ENCODE measurements at regions not wholly inside any gene's neighbourhood (a gene's known extent, or its start where the extent isn't known, plus 50 kb on each side); places are given as distances from the start of the nearest gene placed in this dataset.

DNA sequence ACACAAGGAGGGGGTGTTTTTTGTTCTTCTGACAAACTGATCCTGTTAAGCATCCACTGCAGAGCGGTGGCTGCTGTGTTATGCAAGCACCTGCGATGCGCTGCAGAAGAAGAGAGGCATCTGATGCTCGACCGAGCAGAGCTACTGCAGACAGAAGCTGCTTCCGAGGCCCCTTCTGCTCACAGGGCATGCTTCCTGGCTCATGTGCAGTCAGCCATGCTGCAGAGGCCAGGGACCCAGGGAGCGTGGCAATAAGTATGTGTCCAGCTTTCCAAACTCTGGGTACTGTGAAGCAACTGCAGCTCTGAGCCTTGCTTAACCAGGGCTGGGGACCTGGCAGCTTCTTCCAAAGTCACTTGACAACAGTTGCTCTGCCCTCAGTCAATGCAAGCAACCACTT is 448.6 kb upstream of the RBFOX1 start:
- FAIRE-seq (no peak), DNase-seq (ENCODE audit: extremely low spot score, insufficient read length, low read depth) (no peak)

DNA sequence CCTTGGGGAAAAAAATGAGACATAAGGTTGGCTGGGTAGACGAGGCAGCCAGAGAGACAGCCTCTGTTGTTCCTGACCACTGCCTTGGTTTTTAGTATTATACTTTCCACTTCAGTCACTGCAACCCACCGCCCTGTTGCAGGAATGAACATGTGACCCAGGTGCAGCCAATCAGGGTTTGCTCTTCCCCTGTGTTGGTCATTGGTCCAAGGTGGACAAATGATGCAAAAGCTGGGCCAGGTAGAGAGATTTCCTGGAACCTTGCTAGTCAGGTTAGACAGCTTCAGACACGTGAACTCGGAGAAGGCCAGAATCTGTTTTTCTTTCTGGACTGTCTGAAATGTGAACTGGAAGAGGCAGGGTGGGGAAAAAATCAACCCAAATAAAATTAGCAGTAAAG is 452.4 kb upstream of the RBFOX1 start:
- DNase-seq (ENCODE audit: extremely low spot score, insufficient read length, low read depth), result no peak

DNA sequence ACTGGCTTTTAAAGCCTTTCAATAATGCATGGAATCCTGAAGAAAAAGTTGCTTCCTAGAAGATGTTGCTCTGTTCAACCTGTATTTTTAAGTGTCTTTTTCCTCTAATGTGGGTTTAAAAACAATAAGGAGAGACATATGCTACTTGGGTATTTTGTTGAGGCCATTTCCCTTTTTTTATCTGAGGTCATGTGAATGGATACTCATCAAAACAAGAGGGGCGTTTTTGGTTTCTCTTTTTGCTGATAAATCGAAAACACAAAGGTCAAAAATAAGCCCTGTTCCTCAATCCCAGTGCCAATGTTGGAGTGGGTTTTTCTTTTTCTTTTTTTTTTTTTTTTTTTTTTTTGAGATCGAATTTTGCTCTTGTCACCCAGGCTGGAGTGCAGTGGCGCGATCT is 468.0 kb upstream of the RBFOX1 start:
- FAIRE-seq (no peak), DNase-seq (ENCODE audit: extremely low spot score, insufficient read length, low read depth) (no peak)

More for the DNA sequence above, 452.4 kb upstream of the RBFOX1 start:
- no peak for FAIRE-seq

DNA sequence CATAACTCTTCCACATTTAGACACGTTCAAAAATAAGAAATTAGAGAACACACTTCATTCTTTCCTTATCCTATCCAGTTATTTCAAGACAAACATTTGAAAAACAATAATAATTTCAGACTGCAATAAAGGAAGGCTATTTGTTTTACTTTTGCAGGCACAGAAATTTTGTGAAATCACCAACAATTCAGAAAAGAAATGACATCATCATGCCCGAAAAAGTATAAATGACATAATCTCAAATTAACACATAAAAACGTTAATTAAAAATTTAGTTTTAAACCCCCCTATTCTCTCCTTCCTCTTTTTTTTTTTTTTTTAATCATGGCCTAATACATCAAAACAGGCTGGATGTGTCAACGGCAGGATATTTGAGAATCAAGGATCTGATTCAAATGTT is 468.4 kb upstream of the RBFOX1 start:
- DNase-seq (ENCODE audit: extremely low spot score, insufficient read length, low read depth) (no peak), FAIRE-seq (no peak)

DNA sequence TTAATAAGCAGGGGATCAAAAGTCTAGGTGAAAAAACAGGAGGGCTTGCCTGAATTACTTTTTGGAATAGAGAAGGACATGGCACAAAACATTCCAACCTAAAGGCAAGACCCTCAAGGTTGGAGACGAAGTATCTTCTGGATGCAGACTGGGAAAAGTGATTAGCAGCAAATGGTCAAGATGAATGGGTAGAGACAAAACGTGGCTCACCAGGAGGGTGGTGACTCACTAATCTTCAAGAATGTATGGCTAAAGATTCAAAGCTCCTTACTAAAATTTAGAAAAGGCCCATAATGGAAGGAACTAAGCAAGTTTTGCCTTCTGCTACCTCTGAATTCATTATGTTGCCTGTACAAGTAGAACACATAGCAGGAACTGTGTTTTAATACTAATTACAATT is 469.5 kb upstream of the RBFOX1 start:
- FAIRE-seq (no peak), DNase-seq (ENCODE audit: extremely low spot score, insufficient read length, low read depth) (no peak)

DNA sequence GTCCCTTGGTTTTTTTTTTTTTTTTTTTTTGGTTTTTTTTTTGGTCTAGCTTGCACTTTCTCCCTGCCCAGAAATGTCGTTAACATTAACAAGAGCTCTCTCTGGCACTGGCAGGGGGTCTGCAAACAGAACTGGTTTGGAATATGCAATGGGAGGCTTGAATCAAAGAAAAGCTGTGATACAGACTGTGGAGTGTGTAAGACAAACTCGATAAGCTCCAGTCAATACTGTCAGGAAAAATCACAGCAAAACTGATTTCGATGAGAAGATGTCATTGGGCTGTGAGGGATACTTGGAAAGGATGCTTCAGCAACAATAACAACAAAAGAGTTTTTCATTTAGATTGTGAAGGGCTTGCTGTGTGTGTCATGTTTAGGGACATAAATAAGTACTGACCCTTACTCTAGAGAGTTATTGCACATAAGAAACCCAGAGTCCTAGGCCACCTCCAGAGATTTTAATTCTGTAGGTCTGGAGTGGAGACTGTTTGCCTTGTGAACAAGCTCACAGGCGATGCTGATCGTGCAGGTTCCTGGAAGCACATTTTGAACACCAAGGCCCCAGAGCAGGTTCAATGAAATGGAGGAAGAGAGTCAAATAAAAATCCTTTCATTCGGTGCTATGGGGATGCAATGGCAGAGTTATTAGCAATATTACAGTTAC is 470.7 kb upstream of the RBFOX1 start:
- DNase-seq (ENCODE audit: extremely low spot score, insufficient read length, low read depth) (no peak), FAIRE-seq (no peak)

DNA sequence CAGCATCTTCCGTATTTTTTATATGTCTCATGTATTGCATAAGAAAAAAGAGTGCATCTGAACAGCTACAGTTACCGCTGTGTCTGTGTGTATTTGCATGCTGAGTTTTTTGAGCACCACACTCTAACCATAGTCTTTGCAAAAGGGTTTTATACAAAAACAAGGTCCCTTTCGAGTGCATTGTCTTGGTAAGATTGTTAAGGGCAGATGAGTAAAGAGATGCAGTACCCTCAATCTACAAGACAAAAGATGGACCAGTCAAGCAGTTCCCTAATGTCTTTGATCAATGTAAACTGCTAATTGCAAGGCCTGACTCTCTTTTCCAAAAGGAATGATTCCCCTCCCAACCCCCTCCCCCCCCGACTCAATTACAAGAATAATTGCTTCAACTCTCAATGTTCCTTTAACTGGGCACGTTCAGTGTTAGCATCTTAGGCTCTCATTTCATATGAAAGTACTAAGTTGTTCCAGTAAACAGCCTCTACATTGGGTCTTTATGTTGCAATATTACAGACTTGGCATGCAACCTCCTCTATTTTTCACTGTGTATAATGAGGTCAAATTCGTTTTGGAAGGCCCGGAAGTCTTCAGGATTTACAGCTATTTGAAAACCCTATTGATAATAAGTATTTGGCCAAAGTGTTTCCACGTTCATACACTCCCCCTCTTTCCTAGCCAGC is 471.4 kb upstream of the RBFOX1 start:
- no peak for DNase-seq (ENCODE audit: extremely low spot score, insufficient read length, low read depth)

DNA sequence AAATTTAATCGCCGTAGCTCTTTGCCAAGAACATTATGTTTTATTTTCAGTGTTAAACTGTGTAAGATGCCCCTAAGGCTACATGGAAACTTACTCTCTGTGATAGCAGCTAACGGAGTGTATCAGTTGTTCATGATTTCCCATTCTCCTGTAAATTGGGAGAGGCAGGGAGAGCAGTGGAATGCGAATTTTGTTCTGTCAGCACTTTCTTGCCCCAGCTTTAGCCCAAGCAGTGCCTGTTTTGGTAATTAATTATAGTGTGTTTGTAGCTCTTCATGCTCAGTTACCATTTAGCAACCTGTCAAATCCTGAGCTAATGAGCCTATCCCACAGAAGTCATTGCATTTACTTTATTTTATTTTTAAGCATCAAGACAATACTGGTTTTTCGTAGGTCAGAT is 475.1 kb upstream of the RBFOX1 start:
- no peak for DNase-seq (ENCODE audit: extremely low spot score, insufficient read length, low read depth)
- no peak for FAIRE-seq

More for the DNA sequence above, 471.4 kb upstream of the RBFOX1 start:
- no peak for FAIRE-seq

DNA sequence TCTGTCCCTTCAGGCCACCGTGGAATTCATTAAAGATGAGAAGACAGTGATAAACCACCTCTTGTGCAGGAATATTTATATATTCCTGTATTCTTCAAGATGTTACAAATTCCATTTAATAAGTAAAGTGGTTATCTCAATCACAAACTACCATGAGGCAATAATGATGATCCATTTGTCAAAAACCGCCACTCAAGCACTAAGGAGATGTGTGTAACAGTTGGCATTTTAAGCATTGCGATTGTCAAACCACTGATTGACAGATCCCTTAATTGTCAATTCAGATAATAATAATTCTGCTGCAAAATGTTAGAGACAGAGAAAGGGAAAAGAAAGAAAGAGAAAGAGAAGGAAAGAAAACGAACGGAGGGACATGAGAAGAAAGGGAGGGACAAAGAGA is 476.1 kb upstream of the RBFOX1 start:
- FAIRE-seq, result no peak

DNA sequence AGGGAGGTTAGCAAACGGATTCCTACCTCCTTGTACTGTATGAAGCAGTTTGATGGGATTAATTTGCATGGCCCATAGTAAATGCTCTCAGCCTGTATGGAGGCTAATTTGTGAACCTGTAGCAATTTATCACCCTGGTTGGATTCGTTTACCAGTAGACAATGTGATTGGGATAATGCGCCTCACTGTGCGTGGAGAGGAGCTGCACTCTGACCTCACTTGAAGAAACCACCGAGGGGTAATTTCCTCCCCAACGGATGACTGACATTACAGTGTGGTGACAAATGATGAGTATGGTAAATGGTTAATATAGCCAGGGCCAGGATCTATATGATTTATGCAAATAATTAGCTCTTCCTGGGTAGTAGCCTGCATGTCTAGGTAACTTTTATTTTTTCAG is 479.1 kb upstream of the RBFOX1 start:
- DNase-seq (ENCODE audit: extremely low spot score, insufficient read length, low read depth) (no peak), FAIRE-seq (no peak)

More for the DNA sequence above, 476.1 kb upstream of the RBFOX1 start:
- DNase-seq (ENCODE audit: extremely low spot score, insufficient read length, low read depth), result no peak

DNA sequence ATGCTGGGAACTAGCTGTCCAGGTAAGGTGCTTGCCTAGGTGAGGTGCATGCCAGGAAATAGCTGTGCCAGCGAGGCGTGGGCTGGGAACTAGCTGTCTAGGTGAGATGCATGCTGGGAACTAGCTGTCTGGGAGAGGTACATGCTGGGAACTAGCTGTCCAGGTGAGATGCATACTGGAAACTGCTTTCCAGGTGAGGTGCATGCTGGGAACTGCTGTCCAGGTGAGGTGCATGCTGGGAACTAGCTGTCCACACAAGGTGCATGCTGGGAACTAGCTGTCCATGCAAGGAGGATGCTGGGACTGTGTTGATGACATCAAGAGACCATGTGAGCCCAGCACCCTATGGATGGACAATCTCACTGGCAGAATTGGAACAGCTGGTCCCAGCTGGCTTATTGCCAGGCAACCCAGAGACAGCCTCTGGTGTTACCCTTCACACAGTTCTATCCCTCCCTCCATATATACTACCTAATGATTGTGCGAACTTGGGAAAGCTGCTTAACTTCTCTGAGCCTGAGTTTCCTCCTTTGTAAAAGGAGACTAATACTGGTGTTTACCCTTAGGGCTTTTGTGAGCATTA is 479.9 kb upstream of the RBFOX1 start:
- DNase-seq (ENCODE audit: extremely low spot score, insufficient read length, low read depth), result no peak
- FAIRE-seq, result no peak

DNA sequence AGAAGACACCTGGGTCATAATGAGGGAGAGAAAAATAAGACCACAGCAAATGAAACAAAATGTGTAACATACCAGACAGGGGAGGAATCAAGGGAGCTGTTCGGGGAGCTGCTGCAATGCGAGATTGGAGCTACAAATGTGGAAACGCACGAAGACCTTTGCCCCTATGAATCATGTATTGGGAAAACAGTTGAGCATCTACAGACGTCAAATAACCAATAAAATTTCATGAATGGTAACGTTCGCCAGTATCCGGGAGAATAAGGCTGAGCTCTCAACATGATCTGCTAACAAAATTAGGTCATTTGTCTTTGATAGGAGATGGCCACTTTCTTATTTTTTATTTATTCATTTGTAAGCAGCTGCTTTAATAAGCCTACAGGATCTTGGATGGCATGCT is 486.2 kb upstream of the RBFOX1 start:
- FAIRE-seq, result no peak
- DNase-seq (ENCODE audit: extremely low spot score, insufficient read length, low read depth), result no peak

DNA sequence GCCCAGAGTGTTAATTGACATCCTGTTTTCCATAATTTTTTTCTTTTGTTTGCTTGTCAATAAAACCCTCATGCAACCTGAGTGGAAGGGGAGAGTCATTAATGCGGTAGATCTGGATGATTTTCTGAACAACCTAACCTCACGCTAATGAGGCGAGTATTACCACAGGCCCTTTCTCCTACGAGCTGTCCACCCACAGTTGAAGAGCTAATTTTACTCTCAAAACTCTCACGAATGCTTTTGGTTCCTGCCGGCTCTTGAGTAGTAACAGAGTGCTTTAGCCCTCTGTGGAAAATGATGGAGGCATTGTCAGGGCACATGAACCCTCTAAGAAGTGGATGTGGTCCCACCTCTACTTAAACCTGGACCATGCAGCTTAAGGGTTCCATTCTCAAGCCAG is 491.3 kb upstream of the RBFOX1 start:
- DNase-seq (ENCODE audit: extremely low spot score, insufficient read length, low read depth), result no peak
- no peak for FAIRE-seq

DNA sequence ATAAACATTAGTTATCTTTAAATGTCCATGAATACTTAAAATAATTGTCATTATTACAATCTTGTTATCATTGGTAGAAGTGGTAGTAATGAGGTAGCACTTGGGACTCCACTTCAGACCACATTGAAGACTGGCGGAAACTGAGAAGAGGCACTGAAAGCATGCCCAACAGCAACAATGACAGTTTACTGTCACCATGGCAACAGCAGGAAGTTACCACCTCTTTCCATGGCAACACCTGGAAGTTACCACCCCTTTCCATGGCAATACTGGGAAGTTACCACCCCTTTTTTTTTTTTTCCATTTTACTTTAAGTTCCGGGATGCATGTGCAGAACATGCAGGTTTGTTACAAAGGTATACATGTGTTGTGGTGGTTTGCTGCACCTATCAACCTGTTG is 494.9 kb upstream of the RBFOX1 start:
- no peak for DNase-seq (ENCODE audit: extremely low spot score, insufficient read length, low read depth)
- no peak for FAIRE-seq

DNA sequence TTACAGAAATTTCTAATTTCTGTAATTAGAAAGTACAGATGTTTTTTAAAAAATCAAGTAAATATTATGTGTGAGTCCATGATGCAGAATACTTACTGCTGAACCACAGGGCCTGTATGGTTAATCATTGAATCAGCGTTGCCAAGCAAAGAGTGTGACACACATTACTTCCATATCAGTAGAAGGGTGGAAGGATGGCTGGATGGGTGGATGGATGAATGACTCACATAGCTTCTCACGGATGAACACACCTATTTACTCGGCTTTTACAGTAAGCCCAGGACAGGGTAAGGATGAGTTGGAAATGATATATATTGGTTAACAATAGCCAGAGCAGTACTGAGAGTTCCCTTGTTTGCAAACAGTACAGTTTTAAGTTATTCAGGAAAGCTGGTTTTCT is 495.9 kb upstream of the RBFOX1 start:
- DNase-seq (ENCODE audit: extremely low spot score, insufficient read length, low read depth) (no peak), FAIRE-seq (no peak)

DNA sequence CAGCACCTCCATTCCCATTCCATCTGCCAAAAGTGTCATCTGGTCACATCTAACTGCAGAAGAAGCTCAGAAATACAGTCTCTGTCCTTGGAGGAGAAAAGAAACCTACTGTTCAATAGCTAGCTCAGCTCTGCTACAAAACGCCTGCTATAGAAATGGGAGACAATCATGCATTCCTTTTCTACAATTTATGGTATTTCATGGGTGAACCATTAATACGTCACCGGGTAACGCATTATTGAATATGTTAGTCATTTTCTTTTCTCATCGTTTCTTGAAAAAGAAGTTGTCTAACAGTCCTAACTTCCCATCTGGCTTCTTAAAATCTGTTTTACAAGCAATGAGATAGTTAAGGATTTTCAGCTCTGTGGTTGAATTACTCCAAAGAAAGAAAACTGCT is 496.7 kb upstream of the RBFOX1 start:
- no peak for FAIRE-seq
- no peak for DNase-seq (ENCODE audit: extremely low spot score, insufficient read length, low read depth)

DNA sequence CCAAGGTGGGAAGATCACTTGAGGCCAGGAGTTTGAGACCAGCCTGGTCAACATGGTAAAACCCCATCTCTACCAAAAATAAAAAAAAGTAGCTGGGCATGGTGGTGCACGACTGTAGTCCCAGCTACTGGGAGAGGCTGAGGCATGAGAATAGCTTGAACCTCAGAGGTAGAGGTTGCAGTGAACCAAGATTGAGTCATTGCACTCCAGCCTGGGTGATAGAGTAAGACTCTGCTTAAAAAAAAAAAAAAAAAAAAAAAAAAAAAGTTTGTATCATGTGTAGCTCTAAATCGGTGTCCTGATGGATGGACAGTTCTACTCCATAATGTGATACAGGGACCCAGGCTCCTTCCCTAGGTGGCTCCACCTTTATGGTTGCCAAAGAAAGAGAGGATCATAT is 497.1 kb upstream of the RBFOX1 start:
- FAIRE-seq, result no peak
- DNase-seq (ENCODE audit: extremely low spot score, insufficient read length, low read depth), result no peak

DNA sequence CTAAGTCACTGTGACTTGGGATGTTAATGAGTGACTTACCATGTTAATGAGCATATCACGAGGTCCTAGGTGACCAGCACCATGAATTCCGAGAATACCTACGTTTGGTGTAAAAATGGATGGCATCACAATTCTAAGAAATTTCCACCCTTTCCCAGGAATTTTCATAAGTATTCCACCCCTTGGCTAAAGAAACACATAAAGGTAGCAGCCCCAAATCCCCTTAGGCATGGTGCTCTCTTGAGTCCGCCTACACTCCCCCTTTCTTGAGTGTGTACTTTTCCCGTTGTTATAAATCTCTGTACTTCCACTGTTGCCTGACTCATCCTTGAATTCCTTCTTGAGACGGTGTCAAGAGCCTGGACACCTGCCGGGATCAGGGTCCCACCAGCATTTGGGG is 504.0 kb upstream of the RBFOX1 start:
- FAIRE-seq (no peak), DNase-seq (ENCODE audit: extremely low spot score, insufficient read length, low read depth) (no peak)

DNA sequence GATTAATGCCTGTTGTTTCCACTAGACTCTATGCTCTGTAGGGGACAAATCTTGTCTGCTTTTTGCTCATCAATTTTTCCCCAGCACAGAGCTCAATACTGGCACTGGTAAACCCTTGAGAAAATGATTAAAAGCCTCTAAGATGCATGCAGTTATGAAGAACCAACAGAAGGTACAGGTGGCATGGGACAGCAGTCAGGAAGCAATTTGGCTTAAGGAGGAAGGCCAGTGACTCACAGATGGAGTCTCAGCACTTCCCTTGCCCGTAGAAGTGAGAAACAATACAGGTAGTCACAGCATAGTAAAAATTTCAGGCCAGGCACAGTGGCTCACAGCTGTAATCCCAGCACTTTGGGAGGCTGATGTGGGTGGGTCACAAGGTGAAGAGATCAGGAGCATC is 504.7 kb upstream of the RBFOX1 start:
- DNase-seq (ENCODE audit: extremely low spot score, insufficient read length, low read depth) (no peak), FAIRE-seq (no peak)

DNA sequence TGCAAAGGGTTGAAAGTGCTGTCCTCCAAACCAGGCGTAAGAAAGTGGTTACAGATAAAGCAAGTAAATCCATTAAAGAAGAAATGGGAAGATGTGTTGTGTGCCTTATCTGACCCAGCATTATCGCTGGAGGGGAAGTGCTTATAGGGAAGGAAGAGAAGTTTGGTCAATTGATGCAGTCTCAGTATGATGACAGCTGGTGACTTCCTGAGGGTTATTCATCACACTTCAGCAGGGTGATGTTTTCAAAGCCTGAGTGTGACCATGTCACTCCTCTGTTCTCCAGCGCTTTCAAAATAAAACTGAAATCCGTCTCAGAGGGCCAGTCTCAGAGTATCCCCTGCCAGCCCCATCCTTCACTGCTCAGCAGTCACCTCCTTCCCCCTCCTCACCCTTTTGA is 505.4 kb upstream of the RBFOX1 start:
- no peak for DNase-seq (ENCODE audit: extremely low spot score, insufficient read length, low read depth)
- no peak for FAIRE-seq

DNA sequence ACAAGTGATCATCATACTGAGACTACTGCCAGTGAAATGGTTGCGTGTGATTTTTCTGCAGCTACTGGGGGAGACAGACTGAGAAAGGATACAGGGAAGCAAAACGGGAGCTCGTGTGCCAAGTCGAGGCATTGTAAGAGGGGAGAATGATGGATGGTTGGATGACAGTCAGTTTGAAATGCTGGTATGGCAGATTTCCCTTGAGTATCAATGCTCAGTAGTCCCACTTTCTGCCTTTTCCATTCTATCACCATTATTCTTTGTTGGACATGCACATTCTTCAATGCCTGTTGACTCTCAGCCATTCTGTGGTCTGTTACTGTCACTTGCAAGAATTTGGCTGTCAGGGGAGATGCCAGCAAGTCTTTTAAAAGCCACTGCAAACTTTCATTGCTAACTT is 510.6 kb upstream of the RBFOX1 start:
- FAIRE-seq (no peak), DNase-seq (ENCODE audit: extremely low spot score, insufficient read length, low read depth) (no peak)

DNA sequence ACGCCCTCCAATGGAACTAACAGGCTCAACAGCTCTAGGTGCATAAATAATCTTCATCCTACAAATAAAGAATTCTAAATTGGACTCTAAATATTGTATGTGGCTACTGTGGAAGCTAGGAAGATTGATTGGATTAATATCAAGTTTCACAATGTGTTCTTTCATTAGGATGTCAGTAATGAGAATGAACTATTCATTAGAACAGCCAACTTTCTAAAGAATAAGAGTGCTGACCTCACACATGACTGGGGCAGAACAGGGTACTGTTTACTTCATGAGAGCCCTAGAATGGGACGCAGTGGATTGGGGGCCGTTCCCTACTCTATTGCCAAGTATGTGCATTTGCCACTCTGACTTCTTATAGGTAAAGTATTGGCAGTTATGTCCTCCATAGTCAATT is 528.2 kb upstream of the RBFOX1 start:
- no peak for DNase-seq (ENCODE audit: extremely low spot score, insufficient read length, low read depth)
- no peak for FAIRE-seq
